WERI-Rb-1 (cell line): ENCODE measurements at regions not wholly inside any gene's neighbourhood (a gene's known extent, or its start where the extent isn't known, plus 50 kb on each side); places are given as distances from the start of the nearest gene placed in this dataset.

Experiments
- DNase-seq: peaks from one replicate; pipeline ENCODE4 v3.0.0-alpha.2; 2020
- H3K27ac ChIP-seq: fragments of 250-450 bp; sonication (Bioruptor Pico); 2 replicates; pipeline ENCODE4 v1.5.1; 2020; ENCODE audit warnings: mild to moderate bottlenecking, moderate library complexity
- H3K27me3 ChIP-seq: fragments of 250-450 bp; sonication (Bioruptor Pico); 2 replicates; pipeline ENCODE4 v1.5.1; 2021; ENCODE audit warnings: mild to moderate bottlenecking, low read depth, moderate library complexity; ENCODE audit not compliant: insufficient read depth, severe bottlenecking
- H3K36me3 ChIP-seq: fragments of 250-450 bp; sonication (Bioruptor Pico); 2 replicates; pipeline ENCODE4 v1.5.1; 2020; ENCODE audit warnings: mild to moderate bottlenecking, moderate library complexity
- H3K4me3 ChIP-seq: 2 replicates; pipeline ENCODE4 v1.5.1; 2011; ENCODE audit warnings: low read depth, mild to moderate bottlenecking, control low read depth, low read length
- H3K9me3 ChIP-seq: fragments of 250-450 bp; sonication (Bioruptor Pico); 2 replicates; pipeline ENCODE4 v1.5.1; 2021; ENCODE audit warnings: mild to moderate bottlenecking, moderate library complexity; ENCODE audit not compliant: severe bottlenecking
- TF ChIP-seq, protein P1 (sequence below): IDR thresholded peaks from 2 replicates; pipeline ENCODE4 v1.5.1; 2011; ENCODE audit warnings: low read depth, mild to moderate bottlenecking, control low read depth, inconsistent platforms, low read length

GRCh38 chr7:136131304-136131630, 154.1 kb upstream of the MTPN start:
- no peaks in the 10 kb centered on the region for H3K9me3 ChIP-seq
- no peaks in the 10 kb centered on the region for H3K36me3 ChIP-seq
- no peak overlapping the region for H3K4me3 ChIP-seq
- no peaks in the 10 kb centered on the region for H3K27me3 ChIP-seq
- no peak overlapping the region for H3K27ac ChIP-seq
- TF ChIP-seq, protein P1, sequence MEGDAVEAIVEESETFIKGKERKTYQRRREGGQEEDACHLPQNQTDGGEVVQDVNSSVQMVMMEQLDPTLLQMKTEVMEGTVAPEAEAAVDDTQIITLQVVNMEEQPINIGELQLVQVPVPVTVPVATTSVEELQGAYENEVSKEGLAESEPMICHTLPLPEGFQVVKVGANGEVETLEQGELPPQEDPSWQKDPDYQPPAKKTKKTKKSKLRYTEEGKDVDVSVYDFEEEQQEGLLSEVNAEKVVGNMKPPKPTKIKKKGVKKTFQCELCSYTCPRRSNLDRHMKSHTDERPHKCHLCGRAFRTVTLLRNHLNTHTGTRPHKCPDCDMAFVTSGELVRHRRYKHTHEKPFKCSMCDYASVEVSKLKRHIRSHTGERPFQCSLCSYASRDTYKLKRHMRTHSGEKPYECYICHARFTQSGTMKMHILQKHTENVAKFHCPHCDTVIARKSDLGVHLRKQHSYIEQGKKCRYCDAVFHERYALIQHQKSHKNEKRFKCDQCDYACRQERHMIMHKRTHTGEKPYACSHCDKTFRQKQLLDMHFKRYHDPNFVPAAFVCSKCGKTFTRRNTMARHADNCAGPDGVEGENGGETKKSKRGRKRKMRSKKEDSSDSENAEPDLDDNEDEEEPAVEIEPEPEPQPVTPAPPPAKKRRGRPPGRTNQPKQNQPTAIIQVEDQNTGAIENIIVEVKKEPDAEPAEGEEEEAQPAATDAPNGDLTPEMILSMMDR, result no peak
- DNase-seq, result no peak

DNA sequence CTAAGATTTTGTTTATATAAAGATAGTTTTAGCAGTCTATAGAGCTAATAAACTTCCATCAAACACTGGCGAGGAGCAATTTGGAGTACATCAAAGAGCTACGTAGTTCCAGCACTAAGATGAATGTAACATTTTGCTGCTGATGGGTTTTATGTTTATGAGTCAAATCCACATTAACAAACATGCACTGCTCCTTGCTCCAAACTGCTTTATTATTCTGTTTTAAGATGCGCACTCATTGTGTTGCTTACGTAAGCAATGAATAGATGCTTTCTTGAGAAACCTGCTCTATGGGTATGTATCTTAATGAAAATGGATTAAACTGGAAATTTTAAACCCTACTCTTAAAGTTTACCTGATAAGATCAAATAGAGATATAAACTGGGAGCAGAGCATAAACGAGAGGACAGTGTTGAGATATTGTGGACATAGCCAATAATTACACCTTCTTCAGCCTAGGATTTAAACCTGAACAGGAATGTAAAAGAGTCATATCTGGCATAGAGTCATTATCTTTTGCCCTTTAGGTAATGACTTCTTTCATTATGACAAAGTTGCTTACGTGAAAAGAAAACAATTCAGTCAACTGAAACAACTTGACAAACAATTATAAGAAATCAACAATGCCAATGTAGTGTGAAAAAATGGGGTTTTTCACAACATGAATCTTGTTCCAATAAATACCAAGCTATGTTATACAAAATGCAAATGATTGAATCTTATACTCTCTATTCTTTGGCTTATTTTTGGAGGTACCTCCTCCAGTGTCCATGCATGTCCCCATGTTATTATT, 153.5 kb upstream of the MTPN start:
- DNase-seq, result no peak
- Histone ChIP-seq H3K9me3 (no peaks in the 10 kb centered on the region), H3K36me3 (no peaks in the 10 kb centered on the region), H3K27ac (no peak overlapping the region), H3K4me3 (no peak overlapping the region), H3K27me3 (no peaks in the 10 kb centered on the region)
- TF ChIP-seq, protein P1, result no peak

DNA sequence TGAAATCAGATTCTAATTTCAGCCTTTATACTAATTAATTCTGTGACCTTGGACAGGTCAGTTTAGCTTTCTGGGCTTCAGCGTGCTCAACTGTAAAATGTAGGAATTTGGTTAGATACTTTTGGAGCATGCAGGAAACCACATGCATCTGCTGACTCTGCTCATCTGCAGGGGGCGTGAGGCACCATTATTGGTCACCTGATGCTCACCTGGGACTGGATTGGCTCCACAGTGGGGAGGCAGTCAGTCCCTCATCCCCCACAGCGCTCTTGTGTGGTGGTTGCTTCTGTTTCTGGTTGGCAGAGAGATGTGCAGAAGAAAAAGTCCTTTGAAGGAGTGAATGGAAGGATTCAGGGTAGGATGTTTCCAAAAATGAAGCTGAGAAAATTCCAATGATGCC, 150.9 kb upstream of the MTPN start:
- no peaks in the 10 kb centered on the region for H3K27me3 ChIP-seq
- TF ChIP-seq, protein P1, result no peak
- DNase-seq, result no peak
- no peaks in the 10 kb centered on the region for H3K36me3 ChIP-seq
- H3K27ac ChIP-seq, result no peak overlapping the region
- H3K9me3 ChIP-seq, result no peaks in the 10 kb centered on the region
- no peak overlapping the region for H3K4me3 ChIP-seq

DNA sequence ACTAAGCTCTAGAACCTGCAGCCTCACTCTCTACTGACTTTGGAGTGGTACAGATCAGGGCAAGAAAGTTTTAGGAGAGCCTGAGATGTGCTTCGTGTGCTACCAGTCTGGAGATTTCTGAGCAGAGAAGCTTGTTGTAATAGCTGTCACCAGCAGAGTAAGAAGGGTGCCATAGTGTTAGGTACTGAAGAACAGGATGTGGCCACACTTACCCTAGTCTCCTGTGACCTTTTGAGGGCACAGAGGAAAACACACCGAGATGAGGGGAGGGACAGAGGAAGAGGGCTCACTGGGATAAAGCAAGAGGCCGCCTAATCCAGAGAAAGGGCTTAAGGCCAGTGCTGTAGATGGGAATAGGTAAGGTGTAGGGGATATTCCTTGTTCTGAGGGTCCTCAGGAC, 146.2 kb upstream of the MTPN start:
- Histone ChIP-seq H3K9me3 (no peaks in the 10 kb centered on the region), H3K27me3 (no peaks in the 10 kb centered on the region), H3K27ac (no peak overlapping the region), H3K36me3 (no peaks in the 10 kb centered on the region), H3K4me3 (no peak overlapping the region)
- TF ChIP-seq, protein P1, result no peak
- no peak for DNase-seq

DNA sequence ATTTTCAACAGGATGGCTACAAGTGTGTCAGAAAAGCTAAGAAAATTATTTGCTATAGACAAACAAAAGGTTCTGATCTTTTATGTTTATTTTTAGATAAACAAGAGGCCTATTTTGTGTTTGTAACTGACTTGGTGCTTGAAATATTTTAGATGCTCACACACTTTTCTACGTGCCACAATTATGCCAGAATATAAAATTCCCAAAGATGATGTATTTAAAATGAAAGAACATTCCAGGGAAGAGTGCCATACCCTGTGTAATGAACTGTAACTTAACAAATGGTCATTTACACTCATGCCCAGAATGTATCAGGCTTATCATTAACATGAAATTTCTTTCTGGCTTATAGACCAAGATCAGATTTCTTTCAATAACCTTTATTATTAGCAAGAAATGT, 144.9 kb upstream of the MTPN start:
- Histone ChIP-seq H3K4me3 (no peak overlapping the region), H3K9me3 (no peaks in the 10 kb centered on the region), H3K36me3 (no peaks in the 10 kb centered on the region), H3K27ac (no peak overlapping the region), H3K27me3 (no peaks in the 10 kb centered on the region)
- TF ChIP-seq, protein P1, result no peak
- DNase-seq, result no peak

GRCh38 chr7:136117539-136117938, 140.4 kb upstream of the MTPN start:
- H3K4me3 ChIP-seq, result no peak overlapping the region
- no peak for DNase-seq
- TF ChIP-seq, protein P1, result no peak
- no peak overlapping the region for H3K27ac ChIP-seq
- no peaks in the 10 kb centered on the region for H3K27me3 ChIP-seq
- no peaks in the 10 kb centered on the region for H3K36me3 ChIP-seq
- no peaks in the 10 kb centered on the region for H3K9me3 ChIP-seq
